GM12865 (cell line): ENCODE measurements at regions not wholly inside any gene's neighbourhood (a gene's known extent, or its start where the extent isn't known, plus 50 kb on each side); places are given as distances from the start of the nearest gene placed in this dataset.

Experiments
- DNase-seq: peaks from one replicate; pipeline ENCODE4 v3.0.0; 2010; ENCODE audit warnings: low read depth
- H3K4me3 ChIP-seq: 2 replicates; pipeline ENCODE4 v1.5.1; 2011; ENCODE audit warnings: mild to moderate bottlenecking, low read depth, low read length, control low read depth
- TF ChIP-seq, protein P1 (sequence below): IDR thresholded peaks from 2 replicates; pipeline ENCODE4 v1.5.1; 2011; ENCODE audit warnings: low read length, control low read depth, low read depth, inconsistent platforms; ENCODE audit not compliant: insufficient read depth; ENCODE audit errors: missing control alignments

DNA sequence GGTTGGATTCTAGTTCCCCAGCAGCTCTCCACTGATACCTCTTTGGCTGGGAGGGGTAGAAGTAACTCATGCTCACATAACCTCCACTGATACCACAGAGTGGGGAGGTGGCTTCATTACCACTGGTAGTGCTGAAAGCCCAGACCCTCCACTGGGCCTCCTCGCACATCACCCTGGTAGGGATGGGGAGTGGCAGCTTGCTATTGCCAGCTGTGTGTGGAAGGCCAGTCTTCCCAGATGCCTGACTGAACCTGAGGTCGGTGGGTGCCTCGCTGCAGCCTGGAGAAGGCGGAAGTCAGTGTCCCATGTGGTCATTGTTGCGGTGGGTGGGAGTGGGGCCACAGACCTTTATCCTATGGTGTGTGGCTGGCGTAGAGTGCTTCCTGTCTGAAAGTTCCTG lies 138.0 kb downstream of the TAF11L14 start:
- no peak overlapping the region for H3K4me3 ChIP-seq
- DNase-seq = no peak
- TF ChIP-seq, protein P1, sequence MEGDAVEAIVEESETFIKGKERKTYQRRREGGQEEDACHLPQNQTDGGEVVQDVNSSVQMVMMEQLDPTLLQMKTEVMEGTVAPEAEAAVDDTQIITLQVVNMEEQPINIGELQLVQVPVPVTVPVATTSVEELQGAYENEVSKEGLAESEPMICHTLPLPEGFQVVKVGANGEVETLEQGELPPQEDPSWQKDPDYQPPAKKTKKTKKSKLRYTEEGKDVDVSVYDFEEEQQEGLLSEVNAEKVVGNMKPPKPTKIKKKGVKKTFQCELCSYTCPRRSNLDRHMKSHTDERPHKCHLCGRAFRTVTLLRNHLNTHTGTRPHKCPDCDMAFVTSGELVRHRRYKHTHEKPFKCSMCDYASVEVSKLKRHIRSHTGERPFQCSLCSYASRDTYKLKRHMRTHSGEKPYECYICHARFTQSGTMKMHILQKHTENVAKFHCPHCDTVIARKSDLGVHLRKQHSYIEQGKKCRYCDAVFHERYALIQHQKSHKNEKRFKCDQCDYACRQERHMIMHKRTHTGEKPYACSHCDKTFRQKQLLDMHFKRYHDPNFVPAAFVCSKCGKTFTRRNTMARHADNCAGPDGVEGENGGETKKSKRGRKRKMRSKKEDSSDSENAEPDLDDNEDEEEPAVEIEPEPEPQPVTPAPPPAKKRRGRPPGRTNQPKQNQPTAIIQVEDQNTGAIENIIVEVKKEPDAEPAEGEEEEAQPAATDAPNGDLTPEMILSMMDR = no peak

DNA sequence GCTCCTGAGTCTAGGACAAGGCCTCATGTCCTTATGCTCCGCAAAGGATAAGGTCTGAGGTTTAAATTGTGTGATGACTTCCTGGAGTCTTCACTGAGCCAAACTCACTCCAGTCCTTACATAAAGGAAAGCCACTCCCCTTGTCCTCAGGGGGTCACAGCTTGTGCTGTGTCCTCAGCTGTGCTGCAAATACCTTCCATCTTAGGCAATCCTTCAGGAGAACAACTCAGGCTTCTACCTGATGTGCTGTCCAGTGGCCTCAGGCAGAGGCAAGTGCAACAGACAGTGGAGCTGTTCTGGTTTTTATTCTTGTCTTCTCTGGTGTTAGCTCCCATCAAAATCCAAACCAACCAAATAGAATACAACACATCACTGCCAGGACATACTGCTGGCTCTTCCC lies 151.5 kb downstream of the TAF11L14 start:
- TF ChIP-seq, protein P1 = no peak
- no peak overlapping the region for H3K4me3 ChIP-seq
- DNase-seq = no peak

DNA sequence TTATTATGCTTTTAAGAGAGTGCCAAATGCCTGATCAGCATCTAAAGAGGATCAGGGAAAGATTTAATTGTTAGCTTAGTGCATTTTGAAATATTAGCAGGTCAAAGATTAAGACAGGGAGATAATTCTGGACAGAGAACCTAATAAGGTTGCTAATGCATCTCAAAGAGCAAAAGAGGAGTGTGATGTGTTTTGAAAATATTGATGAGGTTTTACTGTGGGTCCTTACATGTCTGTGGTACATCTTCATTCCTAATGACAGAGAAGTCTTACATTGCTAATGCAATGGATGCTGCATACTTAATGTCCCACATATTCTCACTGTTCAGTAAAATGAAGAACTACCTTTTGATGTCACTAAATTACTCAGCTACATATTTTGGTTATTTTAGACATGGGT lies 154.1 kb downstream of the TAF11L14 start:
- DNase-seq = no peak
- no peak overlapping the region for H3K4me3 ChIP-seq
- TF ChIP-seq, protein P1 = no peak

DNA sequence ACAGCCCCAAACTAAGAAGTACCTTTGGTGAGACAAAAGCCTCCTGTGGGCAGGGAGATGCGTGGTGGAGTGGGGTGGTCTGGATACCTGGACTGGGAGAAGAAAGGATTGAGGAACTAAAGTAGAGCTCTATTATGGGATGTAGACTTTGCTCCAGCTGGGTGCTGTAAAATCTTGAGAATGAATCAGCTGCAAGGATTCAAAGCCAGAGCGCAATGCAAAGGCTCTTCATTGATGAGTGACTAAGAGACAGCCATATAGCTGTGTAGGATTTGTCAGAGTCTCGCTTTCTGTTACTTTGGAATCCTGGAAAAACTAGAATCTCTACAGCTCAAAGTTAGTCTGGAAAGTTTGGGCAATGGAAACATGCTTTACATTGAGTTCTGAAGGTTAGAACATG lies 159.9 kb downstream of the TAF11L14 start:
- TF ChIP-seq, protein P1 = no peak
- no peak overlapping the region for H3K4me3 ChIP-seq
- no peak for DNase-seq

DNA sequence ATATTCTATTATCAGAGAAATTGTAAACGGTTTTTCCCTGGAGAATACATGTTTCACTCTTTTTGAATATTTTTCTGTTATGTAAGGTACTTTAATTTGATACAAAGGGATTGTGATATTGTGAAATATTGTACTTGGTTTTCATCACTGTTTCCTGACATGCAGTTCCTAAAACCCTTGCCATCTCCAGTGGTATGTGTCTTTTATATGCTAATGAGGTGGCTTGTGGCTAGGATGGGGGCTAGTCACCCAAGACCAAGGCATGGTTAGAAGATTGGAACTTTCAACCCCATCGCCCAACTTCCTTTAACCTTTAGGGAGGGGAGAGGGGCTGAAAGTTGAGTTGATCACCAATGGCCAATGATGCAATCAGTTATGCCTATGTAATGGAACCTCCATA lies 160.6 kb downstream of the TAF11L14 start:
- no peak for DNase-seq
- H3K4me3 ChIP-seq = no peak overlapping the region
- TF ChIP-seq, protein P1 = no peak

DNA sequence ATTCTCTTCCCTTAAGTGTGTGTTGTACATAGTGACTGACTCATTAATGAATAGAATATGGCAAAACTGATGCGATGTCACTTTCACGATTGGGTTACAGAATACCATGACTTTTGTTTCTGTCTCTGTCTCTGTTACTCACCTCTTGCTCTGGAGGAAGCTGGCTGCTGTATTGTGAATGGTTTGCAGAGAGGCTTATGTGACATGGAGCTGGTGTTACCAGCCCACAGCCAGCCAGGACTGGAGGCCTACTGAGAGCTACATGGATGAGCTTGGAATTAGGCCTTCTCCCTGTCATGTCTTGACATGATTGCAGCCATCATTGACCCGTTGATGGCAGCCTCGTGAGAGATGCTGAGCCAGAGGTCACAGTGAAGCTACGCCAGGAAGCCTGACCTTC lies 161.9 kb downstream of the TAF11L14 start:
- H3K4me3 ChIP-seq = no peak overlapping the region
- TF ChIP-seq, protein P1 = no peak
- DNase-seq = no peak

DNA sequence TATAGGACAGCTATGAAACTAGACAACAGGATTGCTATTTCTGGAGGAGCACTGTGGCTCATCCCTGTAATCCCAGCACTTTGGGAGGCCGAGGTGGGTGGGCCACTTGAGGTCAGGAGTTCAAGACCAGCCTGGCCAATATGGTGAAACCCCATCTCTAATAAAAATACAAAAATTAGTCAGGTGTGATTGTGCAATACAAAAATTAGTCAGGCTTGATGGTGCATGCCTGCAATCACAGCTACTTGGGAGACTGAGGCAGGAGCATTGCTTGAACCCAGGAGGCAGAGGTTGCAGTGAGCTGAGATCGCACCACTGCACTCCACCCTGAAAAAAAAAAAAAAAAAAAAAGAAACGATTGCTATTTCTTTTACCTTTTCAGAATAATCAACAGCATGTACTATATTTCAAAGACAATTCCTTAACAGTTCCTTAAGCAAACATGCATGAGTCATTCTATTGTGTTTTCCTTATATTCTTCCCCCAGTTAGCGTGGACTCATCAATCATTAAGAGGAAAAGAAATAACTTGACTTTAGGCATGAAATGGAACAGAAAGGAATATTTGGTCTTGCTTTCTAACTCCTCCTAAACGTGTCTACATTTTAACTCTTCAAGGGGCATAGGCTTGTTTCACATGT lies 162.6 kb downstream of the TAF11L14 start:
- no peak overlapping the region for H3K4me3 ChIP-seq
- no peak for DNase-seq
- TF ChIP-seq, protein P1 = no peak
